ENCODE measurements at regions not wholly inside any gene's neighbourhood (a gene's known extent, or its start where the extent isn't known, plus 50 kb on each side); places are given as distances from the start of the nearest gene placed in this dataset.

- TF ChIP-seq EP300 (IDR thresholded peaks at IDR 0.05; ENCODE audit: borderline replicate concordance in 1 of 2, low read depth in 1 of 2, low read length in 1 of 2) (no peak), NFIC (IDR thresholded peaks at IDR 0.05; ENCODE audit: borderline replicate concordance) (no peak), POLR2AphosphoS5 (IDR thresholded peaks at IDR 0.05; ENCODE audit: low read depth, low read length) (no peak), CTCF (IDR thresholded peaks at IDR 0.05) (peak; percentile 28; the same call in 1 of the 2 replicates), SIN3A (IDR thresholded peaks at IDR 0.05; ENCODE audit: borderline replicate concordance, low read depth, low read length) (no peak)
Observed at GRCh38 chr5:15992918-15993317, 186.7 kb downstream of the MARCHF11 start.
